ENCODE measurements at regions not wholly inside any gene's neighbourhood (a gene's known extent, or its start where the extent isn't known, plus 50 kb on each side); places are given as distances from the start of the nearest gene placed in this dataset.

DNA sequence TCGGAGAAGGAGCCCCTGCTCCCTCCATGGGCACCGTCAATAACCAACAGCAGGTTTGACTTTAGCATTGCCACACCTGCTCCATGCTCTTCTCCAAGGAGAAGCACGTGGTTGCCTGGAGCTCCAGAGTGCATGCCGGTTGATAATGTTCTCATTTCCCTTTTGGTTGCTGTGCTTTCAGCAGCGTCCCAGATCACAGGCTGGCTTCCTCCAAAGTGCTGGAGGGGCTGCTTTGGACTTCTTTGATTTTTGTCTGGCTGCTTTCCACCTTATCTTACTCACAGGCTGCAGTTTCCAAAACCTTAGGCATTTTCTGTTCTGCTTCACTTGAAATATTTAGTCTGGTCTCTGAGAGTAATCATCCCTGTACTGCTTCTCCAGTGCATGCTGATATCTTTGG, 123.8 kb upstream of the IRS2 start:
- Histone ChIP-seq H3K4me3 (no peak overlapping the region), H3K27me3 (no peaks in the 10 kb centered on the region), H3K27ac (no peak overlapping the region), H3K9me3 (no peaks in the 10 kb centered on the region), H3K36me3 (no peaks in the 10 kb centered on the region), H3K4me1 (no peaks in the 10 kb centered on the region)
- TF ChIP-seq CTCF (IDR thresholded peaks at IDR 0.05), result no peak
- intact Hi-C loops (cut with DNase I; ENCODE audit: low total_unique reads), result no loop called here
- DNase-seq, result no peak

DNA sequence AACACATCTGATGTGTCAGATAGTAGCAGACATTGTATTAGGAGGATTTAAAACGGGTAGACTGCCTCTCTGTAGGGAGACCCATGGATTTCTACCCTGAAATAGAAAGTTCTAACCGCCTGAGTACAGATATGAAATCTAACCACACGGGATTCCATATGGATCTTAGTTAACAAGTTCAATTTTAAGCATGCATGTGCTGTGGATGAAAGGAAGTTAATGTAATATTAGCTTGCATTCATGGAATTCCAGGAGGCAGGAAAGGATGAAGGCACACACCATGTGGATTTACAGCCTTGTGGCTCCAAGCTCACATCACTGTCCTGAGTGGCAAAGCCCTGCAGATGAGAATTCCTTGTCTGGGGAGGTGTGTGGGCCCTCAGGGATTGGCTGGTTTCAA, 120.6 kb upstream of the IRS2 start:
- no peaks in the 10 kb centered on the region for H3K36me3 ChIP-seq
- no peak for DNase-seq
- no peak for TF ChIP-seq CTCF (IDR thresholded peaks at IDR 0.05)
- no peaks in the 10 kb centered on the region for H3K27me3 ChIP-seq
- H3K27ac ChIP-seq, result no peak overlapping the region
- intact Hi-C loops (cut with DNase I; ENCODE audit: low total_unique reads), result no loop called here
- H3K9me3 ChIP-seq, result no peaks in the 10 kb centered on the region
- no peak overlapping the region for H3K4me3 ChIP-seq
- H3K4me1 ChIP-seq, result no peaks in the 10 kb centered on the region

DNA sequence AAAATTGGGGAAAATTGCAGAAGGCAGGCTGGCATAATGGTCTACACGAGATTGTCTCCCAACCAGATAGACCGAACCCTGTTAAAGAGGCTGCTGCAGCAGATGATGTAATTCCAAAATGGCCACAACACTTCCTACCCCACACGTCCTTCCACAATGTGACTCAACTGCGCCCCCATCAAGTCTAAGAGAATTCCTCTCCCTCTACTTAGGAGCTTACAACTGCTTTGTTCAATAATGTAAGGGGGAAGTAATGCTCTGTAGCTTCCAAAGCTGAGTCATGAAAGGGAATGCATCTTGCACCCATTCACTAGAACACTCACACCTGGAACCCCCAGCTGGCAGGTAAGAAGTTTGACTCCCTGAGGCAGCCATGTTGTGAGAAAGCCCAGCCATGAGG, 117.8 kb upstream of the IRS2 start:
- no peak overlapping the region for H3K4me3 ChIP-seq

GRCh38 chr13:109900741-109901140, 114.4 kb upstream of the IRS2 start:
- H3K4me1 ChIP-seq, result no peaks in the 10 kb centered on the region
- no peak overlapping the region for H3K4me3 ChIP-seq
- no peaks in the 10 kb centered on the region for H3K9me3 ChIP-seq
- no peak for TF ChIP-seq CTCF (IDR thresholded peaks at IDR 0.05)
- H3K36me3 ChIP-seq, result no peaks in the 10 kb centered on the region
- intact Hi-C loops (cut with DNase I; ENCODE audit: low total_unique reads), result no loop called here
- H3K27me3 ChIP-seq, result no peaks in the 10 kb centered on the region
- DNase-seq, result no peak
- no peak overlapping the region for H3K27ac ChIP-seq

More for the DNA sequence above, 117.8 kb upstream of the IRS2 start:
- H3K9me3 ChIP-seq, result no peaks in the 10 kb centered on the region
- H3K4me1 ChIP-seq, result no peaks in the 10 kb centered on the region
- no peak for TF ChIP-seq CTCF (IDR thresholded peaks at IDR 0.05)
- DNase-seq, result no peak
- H3K27ac ChIP-seq, result no peak overlapping the region
- H3K36me3 ChIP-seq, result no peaks in the 10 kb centered on the region
- intact Hi-C loops (cut with DNase I; ENCODE audit: low total_unique reads), result no loop called here
- H3K27me3 ChIP-seq, result no peaks in the 10 kb centered on the region

GRCh38 chr13:109900320-109900719, 113.9 kb upstream of the IRS2 start:
- H3K4me1 ChIP-seq, result no peaks in the 10 kb centered on the region
- intact Hi-C loops (cut with DNase I; ENCODE audit: low total_unique reads), result no loop called here
- TF ChIP-seq CTCF (IDR thresholded peaks at IDR 0.05), result no peak
- H3K9me3 ChIP-seq, result no peaks in the 10 kb centered on the region
- no peaks in the 10 kb centered on the region for H3K27me3 ChIP-seq
- no peak overlapping the region for H3K4me3 ChIP-seq
- no peak for DNase-seq
- H3K36me3 ChIP-seq, result no peaks in the 10 kb centered on the region
- no peak overlapping the region for H3K27ac ChIP-seq

DNA sequence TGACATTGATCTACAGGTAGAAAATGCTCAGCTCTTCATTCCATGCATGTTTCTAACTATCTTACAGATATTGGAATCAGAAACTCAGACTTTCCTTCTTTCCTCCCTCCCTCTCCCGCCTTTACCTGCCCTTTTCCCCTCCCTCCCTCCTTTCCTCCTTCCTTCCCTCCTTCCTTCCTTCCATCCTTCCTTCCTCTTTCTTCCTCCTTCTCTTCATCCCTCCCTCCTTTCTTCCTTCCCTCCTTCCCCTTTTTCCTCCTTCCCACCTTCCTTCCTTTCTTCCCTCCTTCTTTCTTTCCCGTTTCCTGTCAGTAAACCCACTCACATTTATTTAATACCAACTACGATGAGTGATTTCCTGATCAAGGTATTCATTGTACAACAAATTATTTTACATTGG, 113.4 kb upstream of the IRS2 start:
- no peaks in the 10 kb centered on the region for H3K36me3 ChIP-seq

More for the DNA sequence above, 113.4 kb upstream of the IRS2 start:
- TF ChIP-seq CTCF (IDR thresholded peaks at IDR 0.05), result no peak
- H3K4me1 ChIP-seq, result no peaks in the 10 kb centered on the region
- no peak overlapping the region for H3K4me3 ChIP-seq
- intact Hi-C loops (cut with DNase I; ENCODE audit: low total_unique reads), result no loop called here
- no peaks in the 10 kb centered on the region for H3K9me3 ChIP-seq
- no peaks in the 10 kb centered on the region for H3K27me3 ChIP-seq
- DNase-seq, result no peak
- no peak overlapping the region for H3K27ac ChIP-seq
